ENCODE measurements at regions not wholly inside any gene's neighbourhood (a gene's known extent, or its start where the extent isn't known, plus 50 kb on each side); places are given as distances from the start of the nearest gene placed in this dataset.
A peak's percentile ranks its signal among the peaks of the same experiment; 100 is the strongest.
"Not testable (repeated sequence)": the region's sequence is repeated elsewhere in the genome, so short reads cannot be mapped to it uniquely, and the experiment has no call there.

DNA sequence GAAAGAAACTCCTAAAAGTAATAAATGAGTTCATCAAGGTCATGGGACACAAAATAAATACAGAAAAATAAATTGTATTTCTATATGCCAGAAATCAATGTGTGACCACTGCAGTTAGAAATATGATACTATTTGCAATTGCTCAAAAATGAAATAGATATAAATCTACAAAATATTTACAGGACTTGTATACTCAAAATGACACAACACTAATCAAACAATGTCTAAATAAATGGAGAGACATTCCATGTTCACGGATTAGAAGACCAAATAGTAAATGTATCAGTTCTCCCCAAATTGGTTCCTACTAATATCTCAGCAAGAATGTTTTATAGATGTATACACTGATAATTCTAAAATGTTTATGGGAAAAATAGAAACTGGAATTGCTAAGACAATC lies 345.3 kb downstream of the NR2F1-AS1 start:
- no peak for DNase-seq (ENCODE audit: low read depth in 4 of 4, low spot score in 3 of 4)

GRCh38 chr5:93226202-93226735 lies 354.8 kb downstream of the NR2F1-AS1 start:
- DNase-seq (ENCODE audit: low read depth in 4 of 4, low spot score in 3 of 4), result no peak

- DNase-seq (ENCODE audit: low read depth in 4 of 4, low spot score in 3 of 4), result no peak
Observed at GRCh38 chr5:93225748-93226147, 355.3 kb downstream of the NR2F1-AS1 start.

DNA sequence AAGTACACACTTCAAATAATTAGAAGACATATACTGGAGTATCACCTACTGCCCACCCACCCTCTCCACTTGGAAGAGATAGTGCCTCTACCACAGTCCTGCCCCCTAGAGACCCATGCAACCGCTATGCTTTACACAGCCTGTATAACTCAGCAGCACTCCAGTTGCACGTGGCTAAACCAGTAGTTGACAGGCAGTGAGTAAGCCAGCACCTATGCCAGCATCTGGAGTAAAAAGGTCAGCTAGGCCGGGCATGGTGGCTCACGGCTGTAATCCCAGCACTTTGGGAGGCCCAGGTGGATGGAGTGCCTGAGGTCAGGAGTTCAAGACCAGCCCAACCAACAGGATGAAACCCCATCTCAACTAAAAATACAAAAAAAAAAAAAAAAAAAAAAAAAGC lies 356.4 kb downstream of the NR2F1-AS1 start:
- no peak for DNase-seq (ENCODE audit: low read depth in 4 of 4, low spot score in 3 of 4)

DNA sequence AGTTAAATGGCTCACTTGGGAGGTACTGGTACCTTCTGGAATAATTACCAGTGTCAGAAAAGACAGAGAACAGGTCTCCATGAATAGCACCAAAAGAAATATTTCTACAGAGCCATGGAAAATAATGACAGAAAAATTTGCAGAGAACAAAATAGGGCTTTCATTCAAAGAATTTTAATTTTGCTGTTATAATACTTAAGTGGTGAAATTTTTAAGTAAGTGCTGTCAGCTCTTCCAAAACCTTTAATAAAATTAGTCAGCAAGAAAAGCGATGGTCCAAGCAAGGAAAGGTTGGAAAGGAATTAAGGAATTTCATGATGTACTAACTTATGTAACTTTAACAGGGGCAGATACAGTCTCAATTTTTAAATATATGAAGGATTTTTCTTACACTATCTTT lies 359.2 kb downstream of the NR2F1-AS1 start:
- no peak for DNase-seq (ENCODE audit: low read depth in 4 of 4, low spot score in 3 of 4)

- DNase-seq (ENCODE audit: low read depth in 4 of 4, low spot score in 3 of 4), result no peak
Observed at GRCh38 chr5:93220431-93220830, 360.6 kb downstream of the NR2F1-AS1 start.

GRCh38 chr5:93219641-93220145 lies 361.3 kb downstream of the NR2F1-AS1 start:
- no peak for DNase-seq (ENCODE audit: low read depth in 4 of 4, low spot score in 3 of 4)

DNA sequence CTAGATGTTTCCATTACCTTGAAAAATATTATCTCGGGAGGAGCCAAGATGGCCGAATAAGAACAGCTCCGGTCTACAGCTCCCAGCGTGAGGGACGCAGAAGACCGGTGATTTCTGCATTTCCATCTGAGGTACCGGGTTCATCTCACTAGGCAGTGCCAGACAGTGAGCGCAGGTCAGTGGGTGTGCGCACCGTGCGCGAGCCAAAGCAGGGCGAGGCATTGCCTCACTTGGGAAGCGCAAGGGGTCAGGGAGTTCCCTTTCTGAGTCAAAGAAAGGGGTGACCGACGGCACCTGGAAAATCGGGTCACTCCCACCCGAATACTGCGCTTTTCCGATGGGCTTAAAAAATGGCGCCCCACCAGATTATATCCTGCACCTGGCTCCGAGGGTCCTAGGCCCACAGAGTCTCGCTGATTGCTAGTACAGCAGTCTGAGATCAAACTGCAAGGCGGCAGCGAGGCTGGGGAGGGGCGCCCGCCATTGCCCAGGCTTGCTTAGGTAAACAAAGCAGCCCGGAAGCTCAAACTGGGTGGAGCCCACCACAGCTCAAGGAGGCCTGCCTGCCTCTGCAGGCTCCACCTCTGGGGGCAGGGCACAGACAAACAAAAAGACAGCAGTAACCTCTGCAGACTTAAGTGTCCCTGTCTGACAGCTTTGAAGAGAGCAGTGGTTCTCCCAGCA lies 367.8 kb downstream of the NR2F1-AS1 start:
- not testable (repeated sequence) for DNase-seq (ENCODE audit: low read depth in 4 of 4, low spot score in 3 of 4)

DNA sequence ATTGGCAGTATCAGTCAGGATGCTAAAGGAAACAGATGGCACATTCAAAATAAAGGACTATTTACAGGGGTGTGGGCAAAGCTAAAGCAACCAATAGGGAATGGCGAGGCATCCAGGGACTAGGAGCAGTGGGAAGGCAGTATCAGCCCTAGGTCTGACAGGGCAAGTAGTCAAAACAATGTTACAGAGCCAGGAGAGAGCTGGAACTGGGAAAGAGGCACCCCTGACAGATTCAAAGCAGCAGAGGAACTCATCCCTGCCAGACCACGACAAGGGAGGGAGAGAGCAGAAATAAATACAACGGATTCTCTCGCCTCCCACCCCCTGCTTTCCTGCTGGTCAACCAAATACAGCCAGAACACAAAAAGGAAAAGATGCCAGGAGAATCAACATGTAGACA lies 371.5 kb downstream of the NR2F1-AS1 start:
- DNase-seq (ENCODE audit: low read depth in 4 of 4, low spot score in 3 of 4), result no peak

DNA sequence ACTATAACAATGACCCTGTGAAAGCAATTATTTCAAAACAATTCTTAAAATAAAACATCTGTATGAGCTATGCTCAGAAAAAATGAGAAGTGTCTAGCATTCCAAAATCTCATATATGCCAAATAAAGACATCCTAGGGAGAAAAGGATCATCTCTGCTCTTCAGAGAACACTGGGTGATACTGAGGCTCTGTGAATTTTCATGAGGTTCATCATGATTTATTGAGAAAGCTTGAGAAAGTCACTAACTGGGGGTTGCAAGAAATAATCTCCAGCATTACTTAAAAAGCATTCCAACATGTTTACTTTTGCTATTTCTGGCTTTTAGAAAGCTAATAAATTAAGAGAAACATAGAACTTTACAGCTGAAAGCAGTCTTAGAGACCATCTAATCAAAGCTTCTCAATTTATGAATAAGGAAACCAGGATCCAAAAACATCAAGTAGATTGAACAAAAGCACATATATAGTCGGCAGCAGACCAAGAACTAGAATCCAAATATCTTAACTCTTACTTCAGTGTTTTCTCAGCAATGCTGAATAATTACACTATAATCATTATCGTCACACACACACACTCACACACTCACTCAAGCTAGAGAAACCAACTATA lies 372.8 kb downstream of the NR2F1-AS1 start:
- DNase-seq (ENCODE audit: low read depth in 4 of 4, low spot score in 3 of 4), result peak; percentile 44 to 58 (median 52)

DNA sequence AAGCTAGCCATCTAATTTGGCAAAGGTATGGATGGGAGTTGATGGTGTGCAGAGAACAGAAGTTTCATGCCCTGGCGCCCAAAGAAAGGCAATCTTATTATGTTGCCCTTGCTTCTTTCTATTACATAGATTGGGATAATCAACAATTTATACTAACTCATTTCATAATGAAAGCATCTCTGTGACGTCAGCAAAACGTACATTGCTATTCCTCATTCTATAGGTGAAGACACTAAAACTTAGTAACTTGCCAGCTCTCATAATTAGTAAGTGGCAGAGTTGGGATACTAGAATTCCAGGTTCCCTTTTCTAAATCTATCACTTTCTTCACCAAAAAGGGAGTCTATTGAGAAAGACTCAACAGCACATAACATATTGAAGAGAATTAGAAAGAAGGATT lies 374.8 kb downstream of the NR2F1-AS1 start:
- DNase-seq (ENCODE audit: low read depth in 4 of 4, low spot score in 3 of 4), result no peak

DNA sequence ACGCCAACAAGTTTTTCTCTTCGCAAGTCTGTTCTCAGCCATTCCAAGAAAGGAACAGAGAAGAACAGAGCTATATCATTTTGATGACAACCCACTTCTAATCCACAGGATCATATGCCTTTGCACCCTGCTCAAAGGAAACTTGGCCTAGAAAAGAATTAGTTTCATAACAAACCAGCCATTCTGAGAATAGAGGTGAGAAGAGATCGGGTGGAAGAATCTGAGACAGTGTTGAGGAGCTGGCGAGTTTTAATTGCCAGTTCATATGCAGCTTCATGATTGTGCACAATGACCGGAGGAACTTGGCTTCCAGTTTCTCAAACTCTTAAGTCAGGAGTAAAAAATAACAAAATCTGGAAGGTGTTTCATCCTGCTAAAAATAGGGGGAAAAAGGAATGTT lies 380.0 kb downstream of the NR2F1-AS1 start:
- DNase-seq (ENCODE audit: low read depth in 4 of 4, low spot score in 3 of 4), result no peak

DNA sequence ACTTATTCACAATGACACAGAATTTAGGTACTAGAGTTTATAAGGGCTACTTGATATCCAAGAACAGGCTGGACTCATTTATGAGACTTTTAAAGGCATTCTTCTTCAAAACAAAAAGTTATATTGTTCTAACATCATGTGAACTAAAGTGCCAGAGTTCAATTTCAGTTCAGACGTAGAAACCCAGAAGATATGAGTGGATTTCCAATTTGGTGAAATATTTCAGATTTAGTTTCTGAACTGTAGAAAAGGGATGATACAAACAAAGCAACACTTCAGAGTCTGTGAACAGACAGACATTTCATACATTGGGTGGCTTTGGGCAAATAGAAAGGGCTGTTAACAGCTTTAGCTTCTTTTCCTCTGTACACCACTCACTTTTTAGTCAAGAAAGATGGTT lies 384.0 kb downstream of the NR2F1-AS1 start:
- no peak for DNase-seq (ENCODE audit: low read depth in 4 of 4, low spot score in 3 of 4)

DNA sequence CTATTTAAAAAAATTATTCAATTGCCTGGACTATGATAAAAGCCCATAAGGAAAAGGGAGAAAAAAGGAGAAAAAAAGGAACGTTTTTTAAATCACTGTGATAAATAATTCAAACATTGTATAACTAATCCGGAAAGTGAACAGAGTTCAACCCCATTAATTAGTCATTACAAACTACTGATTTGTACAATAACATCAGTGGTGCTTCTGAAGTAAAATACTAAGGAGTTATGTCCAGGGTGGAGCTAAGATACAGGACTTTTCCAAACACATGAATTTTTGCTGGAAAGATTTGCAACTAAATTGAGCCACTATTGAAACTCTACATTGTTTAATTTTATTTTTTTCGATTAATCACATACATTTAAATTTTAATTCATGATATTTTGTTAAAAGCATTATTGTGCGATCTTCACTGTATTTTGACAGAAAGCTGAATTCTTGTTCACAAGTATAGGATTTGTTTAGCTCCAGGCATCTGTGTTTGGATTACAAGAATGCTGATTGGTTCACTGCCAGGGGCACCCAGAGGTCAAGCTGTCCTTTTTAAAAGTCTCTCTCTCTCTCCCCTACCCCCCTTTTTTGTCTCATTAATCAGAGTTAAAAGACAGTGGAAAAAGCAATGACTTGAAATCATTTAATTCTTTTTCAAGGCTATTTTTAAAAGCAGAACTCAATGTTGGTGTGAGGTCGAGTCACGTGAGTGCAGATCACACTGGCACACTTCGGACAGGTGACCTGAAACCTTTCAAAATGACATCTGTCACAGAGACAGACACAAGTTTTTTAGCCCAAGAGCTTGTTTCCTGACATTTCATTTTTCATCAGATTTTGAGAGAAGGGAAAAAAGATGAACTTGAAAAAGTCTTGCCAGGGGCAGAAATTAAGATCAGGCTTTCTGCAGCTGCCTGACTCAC lies 387.3 kb downstream of the NR2F1-AS1 start:
- peak in 2 of 4 donors; percentile 40 to 46 for DNase-seq (ENCODE audit: low read depth in 4 of 4, low spot score in 3 of 4)

DNA sequence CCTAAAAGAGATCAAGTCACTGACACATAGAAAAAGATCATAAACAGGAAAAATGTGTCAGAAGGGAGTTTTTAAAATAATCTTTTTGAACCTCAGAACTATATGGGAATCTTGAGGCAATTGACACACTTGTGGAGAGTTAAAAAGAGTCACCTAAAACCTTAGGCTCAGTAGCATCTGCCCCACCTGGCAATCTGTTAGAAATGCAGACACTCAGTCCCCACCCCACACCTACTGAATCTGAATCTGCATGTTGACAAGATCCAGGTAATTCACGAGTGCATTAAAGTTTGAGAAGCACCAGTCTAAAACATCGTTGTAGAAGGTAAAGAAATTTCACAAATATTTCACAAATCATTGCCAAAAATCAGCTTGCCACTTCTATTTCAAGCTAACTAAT lies 388.3 kb downstream of the NR2F1-AS1 start:
- no peak for DNase-seq (ENCODE audit: low read depth in 4 of 4, low spot score in 3 of 4)

DNA sequence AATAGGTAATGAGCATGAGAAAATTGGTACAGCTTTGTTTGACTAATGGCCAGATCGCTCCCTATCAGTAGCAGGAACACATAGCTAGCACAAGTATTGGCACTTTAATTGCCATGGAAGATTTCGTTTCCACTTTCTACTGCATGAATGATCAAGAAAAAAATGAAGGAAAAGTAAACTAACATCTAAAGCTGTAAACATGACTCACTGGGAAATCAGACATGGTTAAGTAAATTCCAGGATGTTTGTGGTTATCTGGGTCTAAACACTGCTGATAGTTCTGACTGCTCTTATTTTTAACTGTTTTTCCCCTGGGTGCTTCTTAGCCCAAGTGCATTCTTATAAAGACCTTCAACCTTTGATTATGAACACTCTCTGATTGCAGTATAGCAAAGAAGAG lies 388.9 kb downstream of the NR2F1-AS1 start:
- no peak for DNase-seq (ENCODE audit: low read depth in 4 of 4, low spot score in 3 of 4)

DNA sequence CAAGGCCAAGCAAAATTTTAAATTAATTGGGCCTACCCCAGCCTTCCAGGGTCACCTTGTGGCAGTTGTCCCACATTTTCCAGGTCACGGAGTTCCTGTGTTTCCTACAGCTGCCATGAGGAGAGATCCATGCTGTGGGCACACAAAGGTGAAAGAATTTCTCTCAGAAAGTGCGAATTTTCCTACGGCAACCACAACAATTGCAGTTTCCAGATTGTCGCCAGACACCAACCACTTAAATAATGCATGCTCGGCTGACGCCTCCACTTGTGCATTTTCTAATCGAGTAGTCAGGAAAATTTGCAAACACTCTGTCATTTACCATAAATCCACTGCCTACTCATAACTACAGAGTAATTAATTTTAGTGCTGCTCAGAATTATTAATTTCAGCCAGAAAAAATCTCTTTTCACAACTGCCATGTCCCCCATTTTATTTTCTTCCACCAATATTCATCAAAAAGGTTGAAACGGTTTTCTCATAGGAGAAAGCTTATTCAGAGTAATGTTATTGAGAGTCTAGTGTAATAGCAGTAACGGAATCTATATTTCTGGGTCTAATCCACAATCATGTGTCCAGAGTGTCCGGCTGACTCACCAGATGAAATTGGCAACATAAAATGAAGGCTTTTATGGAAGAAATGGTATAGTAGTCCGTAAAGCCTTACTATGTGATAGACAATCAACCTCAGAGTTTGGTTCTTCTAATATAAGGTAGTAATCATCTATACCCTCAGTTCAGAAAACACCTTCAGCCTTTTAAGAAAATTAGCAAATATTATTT lies 389.8 kb downstream of the NR2F1-AS1 start:
- DNase-seq (ENCODE audit: low read depth in 4 of 4, low spot score in 3 of 4), result no peak

- DNase-seq (ENCODE audit: low read depth in 4 of 4, low spot score in 3 of 4), result no peak
Observed at GRCh38 chr5:93189707-93190120, 391.3 kb downstream of the NR2F1-AS1 start.

GRCh38 chr5:93188876-93189485 lies 392.0 kb downstream of the NR2F1-AS1 start:
- DNase-seq (ENCODE audit: low read depth in 4 of 4, low spot score in 3 of 4), result no peak

Measured in left renal pelvis (tissue), 4 donors.